CD8-positive, alpha-beta memory T cell (primary cell): ENCODE measurements at regions not wholly inside any gene's neighbourhood (a gene's known extent, or its start where the extent isn't known, plus 50 kb on each side); places are given as distances from the start of the nearest gene placed in this dataset.
A peak's percentile ranks its signal among the peaks of the same experiment; 100 is the strongest.

ENCODE experiments used
- CTCF ChIA-PET: fragments of 350-600 bp; sonication (Branson Sonifier 250); formaldehyde crosslinking; loops from one replicate; lab custom pipeline; 2021; ENCODE audit warnings: antibody characterized with exemption; lab: Charles Lee
- POLR2A ChIA-PET: fragments of 350-600 bp; sonication (Branson Sonifier 250); formaldehyde crosslinking; loops from one replicate; lab custom pipeline; 2021; ENCODE audit warnings: antibody characterized with exemption; lab: Charles Lee
- DNase-seq, 5 donors: peaks; one replicate each; pipeline versions ENCODE4 v3.0.0 to v3.0.0-alpha.2; 2020 to 2022; ENCODE audit warnings: mixed read lengths in 1 of 5
- H3K27ac ChIP-seq: one replicate; pipeline ENCODE4 v1.7.0; 2013; ENCODE audit warnings: low read depth, mild to moderate bottlenecking, low read length, moderate library complexity
- H3K27me3 ChIP-seq: 2 replicates; pipeline ENCODE4 v1.7.0; 2013; ENCODE audit warnings: low read length, mild to moderate bottlenecking; ENCODE audit not compliant: insufficient read depth, poor library complexity, severe bottlenecking
- H3K36me3 ChIP-seq: 2 replicates; pipeline ENCODE4 v1.7.0; 2013; ENCODE audit warnings: mild to moderate bottlenecking, low read length, moderate library complexity; ENCODE audit not compliant: insufficient read depth
- H3K4me1 ChIP-seq: 2 replicates; pipeline ENCODE4 v1.7.0; 2013; ENCODE audit warnings: mild to moderate bottlenecking, low read length, moderate library complexity; ENCODE audit not compliant: insufficient read depth
- H3K4me3 ChIP-seq: 2 replicates; pipeline ENCODE4 v1.7.0; 2013; ENCODE audit warnings: mild to moderate bottlenecking, low read length
- H3K9me3 ChIP-seq: 2 replicates; pipeline ENCODE4 v1.7.0; 2013; ENCODE audit warnings: mild to moderate bottlenecking, low read length
- H3K27ac Mint-ChIP-seq, 8 donors: one replicate each; pipeline ENCODE4 v1.8.0; 2020 to 2021; ENCODE audit warnings: mixed read lengths in 8 of 8, mild to moderate bottlenecking in 6 of 8, inconsistent platforms in 3 of 8, moderate library complexity in 3 of 8
- H3K27me3 Mint-ChIP-seq, 2 donors: one replicate each; pipeline ENCODE4 v1.8.0; 2020 to 2021; ENCODE audit warnings: mixed read lengths in 2 of 2, mild to moderate bottlenecking in 1 of 2, moderate library complexity in 1 of 2
- H3K36me3 Mint-ChIP-seq, 3 donors: one replicate each; pipeline ENCODE4 v1.8.0; 2020 to 2021; ENCODE audit warnings: mixed read lengths in 3 of 3, inconsistent platforms in 1 of 3, mild to moderate bottlenecking in 1 of 3
- H3K4me1 Mint-ChIP-seq, 3 donors: one replicate each; pipeline ENCODE4 v1.8.0; 2020 to 2021; ENCODE audit warnings: mixed read lengths in 3 of 3, inconsistent platforms in 1 of 3, mild to moderate bottlenecking in 1 of 3
- H3K4me3 Mint-ChIP-seq, 7 donors: one replicate each; pipeline ENCODE4 v1.8.0; 2020 to 2021; ENCODE audit warnings: mixed read lengths in 7 of 7, mild to moderate bottlenecking in 6 of 7, moderate library complexity in 4 of 7, inconsistent platforms in 2 of 7
- H3K9me3 Mint-ChIP-seq, 5 donors: one replicate each; pipeline ENCODE4 v1.8.0; 2020 to 2022; ENCODE audit warnings: mixed read lengths in 5 of 5, mild to moderate bottlenecking in 3 of 5, moderate library complexity in 2 of 5, inconsistent platforms in 1 of 5

DNA sequence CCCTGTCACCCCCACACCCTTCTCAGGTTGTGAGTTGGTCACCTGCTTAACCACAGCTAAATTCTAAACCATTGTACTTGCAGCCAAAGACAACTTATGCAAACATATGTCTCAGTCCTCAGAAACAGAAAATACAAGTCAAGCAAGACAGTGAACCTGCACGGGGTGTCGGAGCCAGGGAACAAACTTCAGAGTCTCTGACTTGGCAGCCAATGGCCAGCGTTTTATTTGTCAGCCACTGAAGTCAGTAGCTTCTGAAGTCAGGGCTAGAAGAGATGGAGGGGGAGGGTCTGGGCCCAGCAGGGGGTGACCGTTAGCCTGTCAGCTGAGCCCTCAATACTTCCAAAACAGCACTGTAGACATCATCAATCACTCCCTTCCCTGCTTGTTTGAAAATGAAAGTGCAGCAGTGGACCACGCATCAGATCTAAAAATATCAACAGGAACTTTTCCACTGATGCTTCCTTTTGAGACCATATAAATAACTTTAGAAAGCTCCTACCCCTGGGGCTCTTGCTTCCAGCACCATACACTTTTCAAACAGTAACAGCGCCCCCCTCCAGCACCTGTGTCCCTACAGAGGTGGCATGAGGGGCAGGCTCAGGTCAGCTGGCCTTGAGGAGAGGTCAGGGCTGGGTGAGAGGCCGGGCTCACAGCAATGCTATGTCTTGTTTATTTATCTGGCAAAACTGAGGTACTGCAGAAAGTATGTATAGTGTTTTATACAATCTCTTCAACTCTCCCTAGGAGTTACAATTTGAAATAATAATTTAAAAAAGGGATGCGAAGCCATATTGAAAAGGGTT is 142.5 kb downstream of the ACER2 start:
- Histone ChIP-seq H3K9me3 (no peaks in the 10 kb centered on the region), H3K27ac (no peak overlapping the region), H3K4me3 (no peak overlapping the region), H3K4me1 (no peaks in the 10 kb centered on the region), H3K36me3 (no peaks in the 10 kb centered on the region), H3K27me3 (no peaks in the 10 kb centered on the region)
- Mint-ChIP-seq H3K4me1 (peaks cover 0 to 7% (median 4%) of the 10 kb centered on the region in 3 donors), H3K27me3 (peaks cover 7 to 36% of the 10 kb centered on the region in 2 donors), H3K4me3 (peak overlapping the region in 1 of 7 donors; percentile 5), H3K9me3 (no peaks in the 10 kb centered on the region), H3K36me3 (no peaks in the 10 kb centered on the region), H3K27ac (no peak overlapping the region)
- ChIA-PET CTCF (no interaction called here), POLR2A (no interaction called here)
- no peak for DNase-seq

DNA sequence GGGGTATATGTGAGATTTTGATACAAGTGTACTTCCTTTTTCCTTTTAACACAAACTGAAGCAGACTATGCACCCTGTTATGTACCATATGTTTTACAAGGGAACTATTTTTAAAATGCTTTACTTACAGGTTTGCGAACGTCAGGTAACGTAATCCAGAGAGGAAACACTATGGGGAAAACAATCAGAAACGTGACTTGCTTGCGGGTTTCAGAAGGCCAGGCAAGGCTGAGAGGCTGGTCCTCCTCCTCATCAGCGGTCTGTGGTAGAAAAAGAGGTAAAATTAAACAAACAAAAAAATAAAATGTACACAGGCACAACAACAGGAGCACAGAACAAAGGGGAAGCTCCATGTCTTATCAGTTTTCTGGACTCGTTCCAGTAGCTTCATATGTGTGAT is 141.2 kb downstream of the ACER2 start:
- Histone ChIP-seq H3K4me1 (no peaks in the 10 kb centered on the region), H3K9me3 (no peaks in the 10 kb centered on the region), H3K4me3 (no peak overlapping the region), H3K27ac (no peak overlapping the region), H3K36me3 (no peaks in the 10 kb centered on the region), H3K27me3 (no peaks in the 10 kb centered on the region)
- Mint-ChIP-seq H3K4me1 (peaks cover 0 to 7% (median 4%) of the 10 kb centered on the region in 3 donors), H3K36me3 (no peaks in the 10 kb centered on the region), H3K9me3 (peaks cover 0 to 4% (median under 1%) of the 10 kb centered on the region in 5 donors), H3K27me3 (peaks cover 9 to 38% of the 10 kb centered on the region in 2 donors), H3K4me3 (no peak overlapping the region), H3K27ac (no peak overlapping the region)
- ChIA-PET CTCF (no interaction called here), POLR2A (no interaction called here)
- no peak for DNase-seq

DNA sequence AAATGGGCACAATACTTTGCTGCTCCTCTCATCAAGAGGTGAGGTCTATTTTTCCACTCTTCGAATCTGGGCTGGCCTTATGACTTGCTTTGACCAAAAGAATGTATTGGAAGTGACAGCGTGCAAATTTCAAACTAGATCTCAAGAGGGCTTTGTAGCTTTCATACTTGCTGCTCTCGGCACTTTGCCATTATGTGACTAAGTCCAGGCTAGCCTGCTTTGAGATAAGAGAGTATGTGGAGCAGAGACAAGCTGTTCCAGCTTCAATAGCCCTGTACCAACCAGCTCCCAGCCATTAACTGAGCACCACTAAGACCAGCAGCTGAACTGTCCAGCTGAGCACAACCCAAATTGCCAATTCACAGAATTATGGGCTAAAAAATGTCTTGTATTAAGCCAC is 124.6 kb downstream of the ACER2 start:
- no peaks in the 10 kb centered on the region for H3K9me3 ChIP-seq
- Mint-ChIP-seq H3K4me3 (no peak overlapping the region), H3K4me1 (no peaks in the 10 kb centered on the region), H3K36me3 (no peaks in the 10 kb centered on the region), H3K27ac (no peak overlapping the region), H3K27me3 (peaks cover 2 to 10% of the 10 kb centered on the region in 2 donors), H3K9me3 (peaks cover 0 to 12% (median 5%) of the 10 kb centered on the region in 5 donors)
- CTCF ChIA-PET, result no interaction called here
- no peak overlapping the region for H3K27ac ChIP-seq
- no peaks in the 10 kb centered on the region for H3K27me3 ChIP-seq
- POLR2A ChIA-PET, result no interaction called here
- no peaks in the 10 kb centered on the region for H3K36me3 ChIP-seq
- H3K4me3 ChIP-seq, result no peak overlapping the region
- H3K4me1 ChIP-seq, result no peaks in the 10 kb centered on the region
- no peak for DNase-seq

DNA sequence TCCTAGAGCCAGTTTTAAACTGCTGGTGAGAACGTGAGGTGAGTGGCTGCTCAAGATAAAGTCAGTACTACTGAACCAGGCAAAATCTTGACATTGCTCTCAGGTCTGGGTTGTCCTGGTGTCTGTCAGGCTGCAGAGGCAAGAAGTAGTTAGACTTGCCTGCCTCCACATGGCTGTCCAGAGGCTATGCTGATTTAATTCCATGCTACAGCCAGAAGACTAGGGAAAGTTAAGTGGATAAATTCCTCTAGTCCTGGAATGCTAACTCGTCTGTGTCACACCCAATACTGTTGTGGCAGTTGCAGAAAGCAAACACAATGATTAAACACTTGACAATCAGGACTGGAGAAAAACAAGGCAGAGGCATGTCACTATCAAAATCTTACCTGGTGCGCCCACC is 118.9 kb downstream of the ACER2 start:
- Histone ChIP-seq H3K27me3 (peaks cover 3% of the 10 kb centered on the region), H3K4me3 (no peak overlapping the region), H3K4me1 (no peaks in the 10 kb centered on the region), H3K27ac (no peak overlapping the region), H3K36me3 (no peaks in the 10 kb centered on the region), H3K9me3 (no peaks in the 10 kb centered on the region)
- DNase-seq, result no peak
- Mint-ChIP-seq H3K27ac (no peak overlapping the region), H3K27me3 (peaks cover 9 to 19% of the 10 kb centered on the region in 2 donors), H3K4me3 (no peak overlapping the region), H3K9me3 (no peaks in the 10 kb centered on the region), H3K4me1 (no peaks in the 10 kb centered on the region), H3K36me3 (no peaks in the 10 kb centered on the region)
- CTCF ChIA-PET, result no interaction called here
- POLR2A ChIA-PET, result no interaction called here

DNA sequence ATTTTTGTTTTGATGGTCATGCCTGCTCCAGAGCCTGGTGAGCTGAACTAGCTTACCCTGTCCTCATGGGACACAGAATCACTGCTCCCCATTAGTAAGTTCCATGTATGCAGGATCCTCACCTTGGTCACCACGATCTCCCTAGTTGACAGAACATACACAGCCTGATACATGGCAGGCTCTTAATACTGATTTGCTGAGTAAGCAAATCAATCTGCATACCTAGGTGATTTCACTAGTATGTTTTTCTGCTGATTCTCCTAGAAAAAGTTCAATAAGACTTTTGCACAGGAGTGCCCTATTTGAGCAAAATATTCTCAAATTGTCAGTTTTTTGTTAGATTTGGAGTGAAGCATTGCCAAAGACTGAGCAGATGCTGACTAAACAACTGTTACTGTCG is 113.7 kb downstream of the ACER2 start:
- Mint-ChIP-seq H3K9me3 (no peaks in the 10 kb centered on the region), H3K4me3 (no peak overlapping the region), H3K36me3 (no peaks in the 10 kb centered on the region), H3K27me3 (peaks cover 4 to 8% of the 10 kb centered on the region in 2 donors), H3K27ac (no peak overlapping the region), H3K4me1 (no peaks in the 10 kb centered on the region)
- POLR2A ChIA-PET, result no interaction called here
- no peak overlapping the region for H3K4me3 ChIP-seq
- H3K9me3 ChIP-seq, result no peaks in the 10 kb centered on the region
- no peak overlapping the region for H3K27ac ChIP-seq
- no peaks in the 10 kb centered on the region for H3K36me3 ChIP-seq
- DNase-seq, result no peak
- peaks cover 3% of the 10 kb centered on the region for H3K27me3 ChIP-seq
- CTCF ChIA-PET, result no interaction called here
- no peaks in the 10 kb centered on the region for H3K4me1 ChIP-seq

DNA sequence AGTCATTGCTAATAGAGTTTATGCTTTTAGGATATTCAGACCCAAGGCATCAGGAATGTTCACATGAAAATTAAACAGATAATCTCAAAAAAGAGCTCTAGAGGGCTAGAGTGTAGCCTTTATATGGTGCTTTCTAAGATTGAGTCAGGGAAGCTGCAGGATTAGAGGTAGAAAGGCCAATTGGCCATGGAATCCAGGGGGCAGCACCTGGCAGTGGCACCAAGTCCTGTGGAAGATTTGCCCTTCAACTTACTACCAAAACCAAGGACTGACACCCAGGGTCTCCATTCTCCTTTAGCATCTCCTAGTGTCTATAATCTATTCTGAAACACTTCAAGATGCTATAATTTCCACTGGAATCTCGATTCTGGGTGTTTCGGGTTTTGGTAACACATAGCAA is 112.4 kb downstream of the ACER2 start:
- H3K36me3 Mint-ChIP-seq, result no peaks in the 10 kb centered on the region
- no peak overlapping the region for H3K27ac Mint-ChIP-seq
- Histone ChIP-seq H3K27ac (no peak overlapping the region), H3K9me3 (no peaks in the 10 kb centered on the region), H3K4me1 (no peaks in the 10 kb centered on the region), H3K36me3 (no peaks in the 10 kb centered on the region), H3K4me3 (no peak overlapping the region), H3K27me3 (no peaks in the 10 kb centered on the region)
- no peak for DNase-seq
- H3K27me3 Mint-ChIP-seq, result peaks cover 4 to 8% of the 10 kb centered on the region in 2 donors
- H3K4me3 Mint-ChIP-seq, result no peak overlapping the region
- no peaks in the 10 kb centered on the region for H3K4me1 Mint-ChIP-seq
- H3K9me3 Mint-ChIP-seq, result no peaks in the 10 kb centered on the region
- ChIA-PET CTCF (no interaction called here), POLR2A (no interaction called here)

DNA sequence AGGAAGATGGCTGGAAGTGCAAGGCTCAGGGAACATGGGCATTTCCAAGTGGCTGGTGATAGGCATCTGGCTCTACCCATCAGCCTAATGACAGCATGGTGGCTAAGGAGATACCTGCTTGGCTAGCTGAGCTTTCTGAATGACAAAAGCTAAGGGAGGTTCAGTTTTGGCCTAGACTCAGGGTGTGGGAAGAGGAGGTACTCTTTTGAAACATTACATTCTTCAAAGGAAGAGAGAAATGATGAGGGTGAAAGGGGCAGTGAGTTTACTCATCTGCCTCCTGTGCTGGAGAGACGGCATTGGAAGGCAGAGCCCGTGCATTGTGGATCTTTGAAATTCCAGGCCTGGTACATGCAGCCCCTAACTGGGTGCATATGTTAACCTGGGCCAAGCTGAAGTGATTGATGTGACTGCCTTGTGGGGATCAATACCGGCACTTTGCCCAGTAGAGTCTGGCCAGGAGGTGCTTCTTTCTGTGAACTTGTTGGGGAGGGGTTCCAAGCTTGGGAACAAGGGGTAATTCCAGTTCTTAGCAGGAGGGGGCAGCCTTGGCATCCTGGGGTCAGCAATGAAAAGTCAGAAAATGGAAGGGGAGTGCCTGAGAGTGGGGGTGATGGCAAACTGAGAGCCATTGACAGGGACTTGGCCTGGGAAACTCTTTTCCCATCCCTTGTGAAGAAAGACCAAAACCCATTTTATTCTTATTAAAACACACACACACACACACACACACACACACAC is 108.6 kb downstream of the ACER2 start:
- Mint-ChIP-seq H3K4me3 (no peak overlapping the region), H3K27ac (no peak overlapping the region), H3K9me3 (no peaks in the 10 kb centered on the region), H3K4me1 (no peaks in the 10 kb centered on the region), H3K36me3 (no peaks in the 10 kb centered on the region), H3K27me3 (peaks cover 4 to 23% of the 10 kb centered on the region in 2 donors)
- Histone ChIP-seq H3K27me3 (no peaks in the 10 kb centered on the region), H3K4me1 (no peaks in the 10 kb centered on the region), H3K36me3 (no peaks in the 10 kb centered on the region), H3K4me3 (no peak overlapping the region), H3K9me3 (no peaks in the 10 kb centered on the region), H3K27ac (no peak overlapping the region)
- DNase-seq, result no peak
- CTCF ChIA-PET, result no interaction called here
- POLR2A ChIA-PET, result no interaction called here

DNA sequence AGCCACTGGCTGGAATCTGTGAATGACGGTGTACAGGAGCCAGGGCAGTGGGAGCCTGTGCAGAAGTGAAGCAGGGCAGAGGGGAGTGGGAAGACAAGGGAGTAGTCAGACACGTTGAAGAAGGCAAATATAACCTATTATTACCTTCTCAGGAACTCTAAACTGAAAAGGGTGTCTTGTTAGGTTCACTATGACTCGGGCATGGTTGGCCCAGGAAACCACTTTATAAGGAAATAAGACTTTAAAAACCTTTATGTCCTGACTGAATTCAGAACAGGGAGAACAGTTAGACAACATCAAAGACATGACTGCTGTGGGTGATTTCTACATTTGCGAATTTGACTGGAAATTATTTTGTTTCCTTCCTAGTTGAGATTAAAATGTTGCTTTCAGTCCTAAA is 107.5 kb downstream of the ACER2 start:
- no peak for DNase-seq

More for the DNA sequence above, 107.5 kb downstream of the ACER2 start:
- no peaks in the 10 kb centered on the region for H3K9me3 Mint-ChIP-seq
- peaks cover 4 to 23% of the 10 kb centered on the region in 2 donors for H3K27me3 Mint-ChIP-seq
- H3K9me3 ChIP-seq, result no peaks in the 10 kb centered on the region
- no peak overlapping the region for H3K4me3 Mint-ChIP-seq
- ChIA-PET CTCF (no interaction called here), POLR2A (no interaction called here)
- H3K36me3 ChIP-seq, result no peaks in the 10 kb centered on the region
- H3K4me1 Mint-ChIP-seq, result no peaks in the 10 kb centered on the region
- H3K27me3 ChIP-seq, result no peaks in the 10 kb centered on the region
- no peak overlapping the region for H3K4me3 ChIP-seq
- H3K36me3 Mint-ChIP-seq, result no peaks in the 10 kb centered on the region
- no peaks in the 10 kb centered on the region for H3K4me1 ChIP-seq
- H3K27ac Mint-ChIP-seq, result no peak overlapping the region
- H3K27ac ChIP-seq, result no peak overlapping the region
